22Rv1 (cell line): ENCODE measurements at regions not wholly inside any gene's neighbourhood (a gene's known extent, or its start where the extent isn't known, plus 50 kb on each side); places are given as distances from the start of the nearest gene placed in this dataset.

Source experiments
- CTCF ChIP-seq: fragments of 450-650 bp; IDR thresholded peaks from 2 replicates; pipeline ENCODE4 v1.5.1; 2017; ENCODE audit warnings: mild to moderate bottlenecking
- ZFX ChIP-seq: fragments of 450-650 bp; IDR thresholded peaks from 2 replicates; pipeline ENCODE4 v1.6.1; 2017; ENCODE audit warnings: antibody characterized with exemption, borderline replicate concordance

- no peak for TF ChIP-seq CTCF
- TF ChIP-seq ZFX = no peak
These were observed 65.2 kb downstream of the ARL6IP4 start for GRCh38 chr12:123045678-123046077.
